BLaER1 (cell line): ENCODE measurements at regions not wholly inside any gene's neighbourhood (a gene's known extent, or its start where the extent isn't known, plus 50 kb on each side); places are given as distances from the start of the nearest gene placed in this dataset.

ENCODE experiments used
- H3K27ac ChIP-seq: shearing (Covaris generic); formaldehyde crosslinking; 2 replicates; pipeline ENCODE4 v1.8.1; 2022
- H3K27me3 ChIP-seq: shearing (Covaris generic); formaldehyde crosslinking; 2 replicates; pipeline ENCODE4 v1.8.1; 2022
- H3K36me3 ChIP-seq: shearing (Covaris generic); formaldehyde crosslinking; 2 replicates; pipeline ENCODE4 v1.8.1; 2022
- H3K4me1 ChIP-seq: shearing (Covaris generic); formaldehyde crosslinking; 2 replicates; pipeline ENCODE4 v1.8.1; 2022
- H3K4me2 ChIP-seq: shearing (Covaris generic); formaldehyde crosslinking; 2 replicates; pipeline ENCODE4 v1.8.1; 2022
- H3K4me3 ChIP-seq: shearing (Covaris generic); formaldehyde crosslinking; 2 replicates; pipeline ENCODE4 v1.8.1; 2022
- H3K9ac ChIP-seq: shearing (Covaris generic); formaldehyde crosslinking; 2 replicates; pipeline ENCODE4 v1.8.1; 2022
- H3K9me3 ChIP-seq: shearing (Covaris generic); formaldehyde crosslinking; 2 replicates; pipeline ENCODE4 v1.8.1; 2022
- H4K20me1 ChIP-seq: shearing (Covaris generic); formaldehyde crosslinking; 2 replicates; pipeline ENCODE4 v1.8.1; 2022
- Cebpa-rat ChIP-seq: shearing (Covaris generic); IDR thresholded peaks from 2 replicates; pipeline ENCODE4 v1.8.1; 2022

DNA sequence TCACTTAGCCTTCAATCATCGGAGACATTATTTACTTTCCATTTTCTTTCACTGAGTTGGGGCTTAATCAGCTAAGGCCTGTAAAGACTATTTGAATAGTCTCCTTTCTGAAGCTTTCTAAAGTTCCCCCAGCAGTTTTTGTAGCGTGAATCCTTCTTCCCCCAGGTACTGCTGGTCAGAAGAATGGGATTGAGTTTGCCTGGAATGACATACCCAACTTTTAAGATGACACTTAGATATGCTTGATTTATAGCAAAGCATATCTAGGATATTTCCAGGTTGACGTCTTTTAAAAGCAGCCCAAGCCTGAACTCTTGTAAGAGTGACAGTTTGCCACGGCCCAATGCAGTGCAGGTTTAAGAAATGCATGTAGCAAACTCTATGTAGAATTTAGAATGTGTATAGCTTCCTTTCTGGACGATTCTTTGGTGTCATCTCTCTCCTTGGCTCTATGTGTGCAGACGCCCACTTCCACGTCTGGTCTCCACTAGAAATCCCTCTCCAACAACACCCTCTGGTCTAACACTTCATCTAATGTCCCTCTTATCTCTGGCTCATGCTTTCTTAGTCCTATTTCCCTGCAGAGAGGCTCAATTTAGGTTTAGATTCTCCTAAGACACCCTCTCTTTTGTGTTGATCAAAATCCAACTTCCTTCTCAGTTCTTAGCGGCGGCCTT lies 175.0 kb upstream of the CYRIA start:
- no peak overlapping the region for H3K27ac ChIP-seq
- H3K9me3 ChIP-seq: no peaks in the 10 kb centered on the region
- TF ChIP-seq Cebpa-rat: no peak
- no peaks in the 10 kb centered on the region for H4K20me1 ChIP-seq
- H3K9ac ChIP-seq: no peak overlapping the region
- no peak overlapping the region for H3K4me3 ChIP-seq
- H3K4me1 ChIP-seq: no peaks in the 10 kb centered on the region
- H3K27me3 ChIP-seq: no peaks in the 10 kb centered on the region
- no peaks in the 10 kb centered on the region for H3K36me3 ChIP-seq
- no peak overlapping the region for H3K4me2 ChIP-seq

DNA sequence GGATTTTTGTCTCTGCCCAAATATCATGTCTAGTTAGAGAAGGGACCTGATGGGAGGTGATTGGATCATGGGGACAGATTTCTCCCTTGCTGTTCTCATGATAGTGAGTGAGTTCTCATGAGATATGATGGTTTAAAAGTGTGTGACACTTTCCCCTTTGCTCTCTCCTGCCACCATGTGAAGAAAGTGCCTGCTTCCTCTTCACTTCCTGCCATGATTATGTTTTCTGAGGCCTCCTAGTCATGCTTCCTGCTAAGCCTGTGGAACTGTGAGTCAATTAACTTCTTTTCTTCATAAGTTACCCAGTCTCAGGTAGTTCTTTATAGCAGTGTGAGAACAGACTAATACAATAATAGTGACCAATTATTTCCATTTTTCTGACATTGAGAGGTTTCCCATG lies 167.3 kb upstream of the CYRIA start:
- Histone ChIP-seq H3K36me3 (no peaks in the 10 kb centered on the region), H3K27ac (no peak overlapping the region), H3K9ac (no peak overlapping the region), H3K9me3 (no peaks in the 10 kb centered on the region), H3K4me1 (no peaks in the 10 kb centered on the region), H4K20me1 (no peaks in the 10 kb centered on the region), H3K4me2 (no peak overlapping the region), H3K27me3 (no peaks in the 10 kb centered on the region), H3K4me3 (no peak overlapping the region)
- no peak for TF ChIP-seq Cebpa-rat

DNA sequence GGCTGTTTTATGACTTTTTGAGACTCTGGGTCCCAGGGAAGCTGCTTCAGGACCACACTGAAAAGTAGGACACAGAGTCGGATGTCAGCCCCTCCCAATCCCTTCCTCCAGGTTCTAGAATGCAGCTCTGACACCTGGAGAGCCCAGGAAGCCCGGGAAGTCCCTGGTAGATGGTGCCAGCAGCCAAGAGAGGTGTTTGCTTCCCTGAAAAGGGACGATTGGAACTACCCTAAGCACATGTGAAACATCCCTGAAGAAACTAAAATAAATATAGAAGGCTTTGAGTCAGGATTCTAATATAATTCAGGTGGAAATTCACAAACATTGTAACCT lies 163.2 kb upstream of the CYRIA start:
- H3K27ac ChIP-seq: no peak overlapping the region
- no peak for TF ChIP-seq Cebpa-rat
- no peaks in the 10 kb centered on the region for H3K27me3 ChIP-seq
- no peaks in the 10 kb centered on the region for H3K9me3 ChIP-seq
- no peaks in the 10 kb centered on the region for H3K4me1 ChIP-seq
- no peak overlapping the region for H3K9ac ChIP-seq
- no peak overlapping the region for H3K4me2 ChIP-seq
- no peaks in the 10 kb centered on the region for H3K36me3 ChIP-seq
- H4K20me1 ChIP-seq: no peaks in the 10 kb centered on the region
- H3K4me3 ChIP-seq: no peak overlapping the region

DNA sequence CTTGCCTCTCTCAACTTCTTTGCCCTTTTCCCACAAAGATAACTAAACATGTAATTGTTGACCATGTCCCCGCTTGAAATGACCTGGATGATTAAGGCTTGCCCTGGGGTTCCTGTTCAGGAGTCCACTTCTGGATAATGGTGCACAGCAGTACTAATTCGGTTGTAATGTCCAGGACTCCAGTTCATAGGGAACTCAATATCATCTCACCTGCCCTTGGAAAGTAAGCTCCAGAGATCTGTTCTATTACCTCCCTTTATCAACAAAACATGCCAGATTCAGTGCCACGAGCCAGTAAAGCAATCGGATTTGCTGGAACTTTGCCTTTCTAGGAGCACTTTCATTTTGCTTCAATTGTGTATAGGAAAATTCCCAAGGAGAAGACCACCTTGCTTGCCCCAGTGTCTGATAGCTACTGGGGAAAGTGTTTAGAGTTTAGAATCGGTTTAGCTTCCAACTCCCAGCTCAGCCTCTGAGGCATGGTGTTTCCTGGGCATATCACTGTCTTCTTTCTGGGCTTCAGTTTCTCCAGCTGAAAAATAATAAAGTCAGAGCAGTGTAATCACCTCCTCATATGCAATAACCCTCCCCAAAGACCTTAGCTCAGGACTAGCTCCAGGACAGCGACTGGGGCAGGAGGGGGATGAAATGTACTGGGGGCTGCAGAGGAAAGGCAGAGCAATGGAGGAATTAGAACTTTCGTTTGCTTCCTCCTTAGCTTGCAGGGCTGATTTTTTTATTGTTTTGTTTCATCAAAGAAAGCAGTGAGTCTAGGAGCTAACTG lies 162.6 kb upstream of the CYRIA start:
- H3K4me3 ChIP-seq: no peak overlapping the region
- no peaks in the 10 kb centered on the region for H3K4me1 ChIP-seq
- H3K27ac ChIP-seq: no peak overlapping the region
- H3K27me3 ChIP-seq: no peaks in the 10 kb centered on the region
- no peaks in the 10 kb centered on the region for H3K9me3 ChIP-seq
- no peak for TF ChIP-seq Cebpa-rat
- H3K9ac ChIP-seq: no peak overlapping the region
- no peaks in the 10 kb centered on the region for H3K36me3 ChIP-seq
- no peak overlapping the region for H3K4me2 ChIP-seq
- H4K20me1 ChIP-seq: no peaks in the 10 kb centered on the region

- Histone ChIP-seq H3K4me1 (no peaks in the 10 kb centered on the region), H3K4me3 (no peak overlapping the region), H3K9ac (no peak overlapping the region)
Observed at GRCh38 chr2:16824472-16824871, 158.8 kb upstream of the CYRIA start.

GRCh38 chr2:16821692-16822091 lies 156.1 kb upstream of the CYRIA start:
- no peak overlapping the region for H3K27ac ChIP-seq
- TF ChIP-seq Cebpa-rat: no peak

More at GRCh38 chr2:16824472-16824871, 158.8 kb upstream of the CYRIA start:
- H3K36me3 ChIP-seq: no peaks in the 10 kb centered on the region
- TF ChIP-seq Cebpa-rat: no peak
- H3K27me3 ChIP-seq: no peaks in the 10 kb centered on the region
- H4K20me1 ChIP-seq: no peaks in the 10 kb centered on the region
- H3K9me3 ChIP-seq: no peaks in the 10 kb centered on the region
- no peak overlapping the region for H3K4me2 ChIP-seq
- H3K27ac ChIP-seq: no peak overlapping the region

DNA sequence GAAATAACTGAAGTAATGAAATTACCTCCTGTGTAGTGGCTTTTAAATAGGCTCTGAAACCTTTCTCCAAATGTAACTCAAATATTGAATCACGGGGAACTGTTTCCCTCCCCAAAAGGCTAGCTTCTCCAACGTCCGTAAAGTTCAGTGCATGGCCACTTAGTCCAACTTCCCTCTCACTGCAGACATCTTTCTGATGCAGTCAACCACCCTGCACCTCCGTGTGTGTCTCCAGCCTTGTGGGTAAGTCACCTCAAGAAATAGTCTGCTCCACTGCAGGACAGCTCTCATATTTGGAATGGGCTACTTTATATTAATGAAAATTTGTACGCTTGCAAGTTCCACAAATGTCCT lies 152.5 kb upstream of the CYRIA start:
- no peaks in the 10 kb centered on the region for H3K27me3 ChIP-seq
- H3K4me2 ChIP-seq: no peak overlapping the region
- TF ChIP-seq Cebpa-rat: no peak
- H3K9me3 ChIP-seq: no peaks in the 10 kb centered on the region
- H3K27ac ChIP-seq: no peak overlapping the region
- no peak overlapping the region for H3K4me3 ChIP-seq
- no peaks in the 10 kb centered on the region for H3K36me3 ChIP-seq
- H3K9ac ChIP-seq: no peak overlapping the region
- no peaks in the 10 kb centered on the region for H3K4me1 ChIP-seq
- H4K20me1 ChIP-seq: no peaks in the 10 kb centered on the region

More at GRCh38 chr2:16821692-16822091, 156.1 kb upstream of the CYRIA start:
- Histone ChIP-seq H3K9me3 (no peaks in the 10 kb centered on the region), H3K27me3 (no peaks in the 10 kb centered on the region), H3K36me3 (no peaks in the 10 kb centered on the region), H3K4me3 (no peak overlapping the region), H3K9ac (no peak overlapping the region), H4K20me1 (no peaks in the 10 kb centered on the region), H3K4me1 (no peaks in the 10 kb centered on the region), H3K4me2 (no peak overlapping the region)

- no peak overlapping the region for H3K4me2 ChIP-seq
- no peaks in the 10 kb centered on the region for H3K27me3 ChIP-seq
- no peaks in the 10 kb centered on the region for H3K4me1 ChIP-seq
- H3K9ac ChIP-seq: no peak overlapping the region
- no peaks in the 10 kb centered on the region for H3K9me3 ChIP-seq
- no peak overlapping the region for H3K4me3 ChIP-seq
- H4K20me1 ChIP-seq: no peaks in the 10 kb centered on the region
- no peaks in the 10 kb centered on the region for H3K36me3 ChIP-seq
- H3K27ac ChIP-seq: no peak overlapping the region
- TF ChIP-seq Cebpa-rat: no peak
Observed at GRCh38 chr2:16817305-16818202, 151.9 kb upstream of the CYRIA start.

DNA sequence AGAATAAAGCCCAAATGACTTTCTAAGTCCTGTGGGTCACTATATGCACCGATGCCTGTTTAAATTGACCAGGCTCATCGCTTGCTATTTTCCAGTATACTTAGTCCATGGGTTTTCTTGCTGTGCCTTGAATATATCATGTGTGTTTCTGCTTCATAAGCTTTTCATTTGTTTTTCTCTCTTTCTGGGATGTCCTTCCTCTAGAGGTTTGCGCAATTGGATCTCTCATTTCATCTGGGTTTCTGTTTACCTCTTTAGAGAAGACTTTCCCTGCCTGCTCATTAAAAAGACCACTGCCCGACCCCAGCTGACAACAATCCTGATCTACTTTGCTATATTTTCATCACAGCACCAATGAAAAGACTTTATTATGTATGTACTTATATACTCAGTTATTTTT lies 150.9 kb upstream of the CYRIA start:
- Histone ChIP-seq H3K4me3 (no peak overlapping the region), H3K4me2 (no peak overlapping the region), H4K20me1 (no peaks in the 10 kb centered on the region), H3K9me3 (no peaks in the 10 kb centered on the region), H3K4me1 (no peaks in the 10 kb centered on the region), H3K27me3 (no peaks in the 10 kb centered on the region), H3K36me3 (no peaks in the 10 kb centered on the region), H3K27ac (no peak overlapping the region), H3K9ac (no peak overlapping the region)
- no peak for TF ChIP-seq Cebpa-rat

DNA sequence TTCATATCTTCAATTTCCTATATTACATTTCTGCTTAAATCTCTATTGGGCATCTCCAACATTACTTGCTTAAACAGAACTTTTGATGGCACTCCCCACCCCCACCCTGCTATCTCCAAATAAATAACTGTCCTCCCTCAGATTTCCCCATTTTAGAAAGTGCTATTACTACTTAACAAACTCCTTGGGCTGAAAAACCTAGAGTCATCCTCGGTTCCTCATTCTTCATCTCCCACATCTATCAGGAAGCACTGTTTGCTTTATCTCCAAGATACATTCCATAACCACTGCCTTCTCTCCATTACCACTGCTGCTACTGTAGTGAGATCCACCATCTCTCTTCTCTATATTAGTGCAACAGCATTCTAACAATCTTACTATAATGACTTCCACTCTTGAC lies 150.4 kb upstream of the CYRIA start:
- TF ChIP-seq Cebpa-rat: no peak
- H3K9ac ChIP-seq: no peak overlapping the region
- H3K4me1 ChIP-seq: no peaks in the 10 kb centered on the region
- H3K36me3 ChIP-seq: no peaks in the 10 kb centered on the region
- H4K20me1 ChIP-seq: no peaks in the 10 kb centered on the region
- H3K27ac ChIP-seq: no peak overlapping the region
- H3K27me3 ChIP-seq: no peaks in the 10 kb centered on the region
- no peak overlapping the region for H3K4me2 ChIP-seq
- no peaks in the 10 kb centered on the region for H3K9me3 ChIP-seq
- no peak overlapping the region for H3K4me3 ChIP-seq
